Endothelial cell of umbilical vein (primary cell): ENCODE measurements at regions not wholly inside any gene's neighbourhood (a gene's known extent, or its start where the extent isn't known, plus 50 kb on each side); places are given as distances from the start of the nearest gene placed in this dataset.

Source experiments
- BruUV-seq: library from RNA; stranded (reverse); fragments of 400-500 nt; replicated peaks from 2 replicates; lab custom pipeline; 2021; lab: Mats Ljungman, UMichigan
- CTCF ChIA-PET: fragments of 300-600, 350-600 bp; sonication (Branson Sonifier 250); formaldehyde crosslinking; loops from one replicate; lab custom pipeline; 2021; ENCODE audit warnings: antibody characterized with exemption, inconsistent platforms; lab: Charles Lee
- POLR2A ChIA-PET: fragments of 300-600, 350-600 bp; sonication (Branson Sonifier 250); formaldehyde crosslinking; loops from one replicate; lab custom pipeline; 2021; ENCODE audit warnings: antibody characterized with exemption, inconsistent platforms; lab: Charles Lee
- DNase-seq: peaks from one replicate; pipeline ENCODE4 v3.0.0-alpha.2; 2011; ENCODE audit warnings: low read depth, low spot score
- FAIRE-seq: peaks from 2 replicates; lab custom pipeline; 2011; peaks lifted over from hg19 to GRCh38; lab: Jason Lieb, UNC
- H2AFZ ChIP-seq: 2 replicates; pipeline ENCODE4 v1.6.0; 2012; ENCODE audit warnings: low read depth, low read length, control low read depth, inconsistent platforms
- H3K27ac ChIP-seq: 2 replicates; pipeline ENCODE4 v1.5.1; 2011; ENCODE audit warnings: low read depth, mild to moderate bottlenecking, control low read depth, low read length, moderate library complexity; ENCODE audit not compliant: insufficient read depth
- H3K27me3 ChIP-seq, 2 experiments: 2 replicates each; pipeline versions ENCODE4 v1.6.0 to v1.6.1; 2011; ENCODE audit warnings: low read length in 2 of 2, mixed read lengths in 1 of 2; ENCODE audit not compliant: control insufficient read depth in 2 of 2, insufficient read depth in 2 of 2
- H3K36me3 ChIP-seq, 2 experiments: 2 replicates in 1 of 2; 3 replicates in 1 of 2; pipeline ENCODE4 v1.5.1; 2011; ENCODE audit warnings: low read length in 2 of 2, mild to moderate bottlenecking in 1 of 2, moderate library complexity in 1 of 2; ENCODE audit not compliant: control insufficient read depth in 2 of 2, insufficient read depth in 2 of 2; ENCODE audit errors: extremely low read depth in 1 of 2
- H3K4me1 ChIP-seq: 3 replicates; pipeline ENCODE4 v1.5.1; 2011; ENCODE audit warnings: mild to moderate bottlenecking, low read length; ENCODE audit not compliant: control insufficient read depth, insufficient read depth; ENCODE audit errors: extremely low read depth
- H3K4me2 ChIP-seq: 2 replicates; pipeline ENCODE4 v1.6.1; 2011; ENCODE audit warnings: low read length, control low read depth, mixed read lengths; ENCODE audit not compliant: insufficient read depth
- H3K4me3 ChIP-seq, 3 experiments: fragments of 200-600 bp in 1 of 3; sonication (generic), shearing (Covaris generic) in 1 of 3; replicated peaks in 1 of 3; 2 replicates each; pipeline ENCODE4 v1.5.1; 2011 to 2016; ENCODE audit warnings: control low read depth in 3 of 3, low read length in 3 of 3, mild to moderate bottlenecking in 2 of 3, inconsistent platforms in 1 of 3, low read depth in 1 of 3, moderate library complexity in 1 of 3; ENCODE audit not compliant: insufficient read depth in 1 of 3
- H3K79me2 ChIP-seq: 2 replicates; pipeline ENCODE4 v1.6.0; 2012; ENCODE audit warnings: low read length, inconsistent platforms; ENCODE audit not compliant: control insufficient read depth, insufficient read depth
- H3K9ac ChIP-seq: replicated peaks from 2 replicates; pipeline ENCODE3; 2011; ENCODE audit warnings: low read length, control low read depth; ENCODE audit not compliant: insufficient read depth; ENCODE audit errors: extremely low read depth
- H3K9me1 ChIP-seq: replicated peaks from 3 replicates; pipeline ENCODE4 v1.6.0; 2011; ENCODE audit warnings: mild to moderate bottlenecking, low read length; ENCODE audit not compliant: control insufficient read depth, insufficient read depth; ENCODE audit errors: extremely low read depth
- H3K9me3 ChIP-seq: replicated peaks from 2 replicates; pipeline ENCODE4 v1.5.1; 2012; ENCODE audit warnings: low read length, inconsistent platforms; ENCODE audit not compliant: control insufficient read depth, insufficient read depth
- H4K20me1 ChIP-seq: replicated peaks from 2 replicates; pipeline ENCODE3; 2011; ENCODE audit warnings: mild to moderate bottlenecking, low read length; ENCODE audit not compliant: control insufficient read depth, insufficient read depth; ENCODE audit errors: extremely low read depth
- FOS ChIP-seq: IDR thresholded peaks from 2 replicates; pipeline ENCODE4 v1.6.1; 2011; ENCODE audit warnings: mild to moderate bottlenecking, low read length, moderate library complexity, borderline replicate concordance; ENCODE audit not compliant: insufficient read depth
- GATA2 ChIP-seq: IDR thresholded peaks from 2 replicates; pipeline ENCODE4 v1.7.0; 2011; ENCODE audit warnings: low read depth, mild to moderate bottlenecking, moderate library complexity, mixed read lengths, low read length; ENCODE audit not compliant: insufficient read length, insufficient read depth
- MYC ChIP-seq: IDR thresholded peaks from one replicate; pipeline ENCODE4 v1.6.1; 2011; ENCODE audit warnings: mild to moderate bottlenecking, low read depth, low read length
- POLR2AphosphoS5 ChIP-seq: IDR thresholded peaks from 2 replicates; pipeline ENCODE4 v1.6.1; 2012; ENCODE audit warnings: low read depth, mild to moderate bottlenecking, control low read depth, low read length, moderate library complexity; ENCODE audit not compliant: insufficient read depth
- dilution Hi-C: fragments of 300-500 bp; cut with MboI; formaldehyde crosslinking; loops from one replicate; pipeline ENCODE4 v1.15.0; 2019; ENCODE audit warnings: low sequenced_read_pairs; ENCODE audit not compliant: extremely low pct_ligation_motif_present
- intact Hi-C: fragments of 100-400 bp; cut with micrococcal nuclease; formaldehyde crosslinking; loops from one replicate; pipeline ENCODE4 v1.10.0; 2022
- TF ChIP-seq, protein P1 (sequence below): IDR thresholded peaks from 2 replicates; pipeline ENCODE4 v1.6.1; 2011; ENCODE audit not compliant: insufficient read depth, insufficient read length

DNA sequence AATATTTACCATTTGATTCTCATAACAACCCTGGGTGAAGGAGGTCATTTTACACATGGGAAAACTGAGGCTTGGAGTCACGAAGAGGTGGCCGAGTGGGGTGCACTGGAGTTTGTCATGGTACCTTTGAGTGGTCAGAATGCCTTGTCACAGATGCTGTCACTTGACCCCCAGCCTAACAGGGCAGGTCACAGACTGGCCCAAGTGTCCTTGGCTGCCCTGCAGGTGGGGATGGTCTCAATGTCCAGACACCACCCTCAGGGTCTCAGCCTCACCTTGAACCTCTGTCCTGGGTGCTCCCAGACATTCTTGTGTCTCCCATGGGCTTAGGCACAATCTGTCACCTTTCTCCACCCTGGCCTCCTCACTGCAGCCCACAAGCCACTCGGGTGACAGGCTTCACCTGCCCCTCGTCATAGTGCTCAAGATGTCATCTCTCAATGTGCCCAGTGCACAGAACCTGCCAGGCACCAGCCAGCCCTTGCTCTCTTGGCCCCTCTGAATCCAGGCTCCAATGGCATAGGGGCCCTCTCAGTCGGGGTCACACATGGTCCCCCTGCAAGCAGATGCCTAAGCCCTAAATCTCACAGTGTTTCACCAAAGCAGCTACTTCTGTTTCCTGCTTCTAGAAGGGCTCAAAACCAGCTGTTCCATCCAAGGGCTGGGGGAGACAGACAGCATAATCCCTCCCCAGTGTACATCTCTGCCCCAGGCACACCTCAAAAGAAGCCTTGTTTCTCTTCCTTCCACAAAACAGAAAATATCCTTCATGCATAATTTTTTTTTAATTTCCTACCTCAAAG, 76.8 kb upstream of the NANOS1 start:
- no TSS peak for BruUV-seq
- no peaks in the 10 kb centered on the region for H4K20me1 ChIP-seq
- no peak overlapping the region for H2AFZ ChIP-seq
- TF ChIP-seq POLR2AphosphoS5 (no peak), FOS (no peak), MYC (no peak), GATA2 (no peak)
- TF ChIP-seq, protein P1, sequence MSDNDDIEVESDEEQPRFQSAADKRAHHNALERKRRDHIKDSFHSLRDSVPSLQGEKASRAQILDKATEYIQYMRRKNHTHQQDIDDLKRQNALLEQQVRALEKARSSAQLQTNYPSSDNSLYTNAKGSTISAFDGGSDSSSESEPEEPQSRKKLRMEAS, result no peak
- dilution Hi-C loops, result no loop called here
- H3K36me3 ChIP-seq, result no peaks in the 10 kb centered on the region
- H3K9me1 ChIP-seq, result no peaks in the 10 kb centered on the region
- FAIRE-seq (no peak), DNase-seq (no peak)
- H3K4me2 ChIP-seq, result no peak overlapping the region
- intact Hi-C loops, result no loop called here
- H3K9me3 ChIP-seq, result no peaks in the 10 kb centered on the region
- H3K9ac ChIP-seq, result no peak overlapping the region
- no peak overlapping the region for H3K27ac ChIP-seq
- H3K27me3 ChIP-seq, result no peaks in the 10 kb centered on the region
- H3K4me3 ChIP-seq, result no peak overlapping the region
- CTCF ChIA-PET, result interaction anchor here (0.6 kb wide), 1 partner anchor 39 kb away, joined by 3 read pairs; no protein-coding TSS in a partner anchor
- POLR2A ChIA-PET, result no interaction called here
- no peaks in the 10 kb centered on the region for H3K79me2 ChIP-seq
- H3K4me1 ChIP-seq, result peaks cover 8% of the 10 kb centered on the region
